GM10847 (cell line): ENCODE measurements at regions not wholly inside any gene's neighbourhood (a gene's known extent, or its start where the extent isn't known, plus 50 kb on each side); places are given as distances from the start of the nearest gene placed in this dataset.

Experiments used
- POLR2A ChIP-seq: IDR thresholded peaks from 2 replicates; pipeline ENCODE4 v1.6.1; 2011; ENCODE audit not compliant: insufficient read length; ENCODE audit errors: extremely low read depth

GRCh38 chr6:15065261-15065989 lies 180.4 kb upstream of the JARID2 start:
- no peak for TF ChIP-seq POLR2A

GRCh38 chr6:15066089-15066758 lies 179.6 kb upstream of the JARID2 start:
- no peak for TF ChIP-seq POLR2A

- TF ChIP-seq POLR2A, result no peak
These were observed 172.5 kb upstream of the JARID2 start for GRCh38 chr6:15073344-15073789.

- TF ChIP-seq POLR2A, result no peak
These were observed 171.9 kb upstream of the JARID2 start for GRCh38 chr6:15073883-15074465.

- no peak for TF ChIP-seq POLR2A
These were observed 171.1 kb upstream of the JARID2 start for GRCh38 chr6:15074806-15075205.

- TF ChIP-seq POLR2A, result no peak
These were observed 169.3 kb upstream of the JARID2 start for GRCh38 chr6:15076565-15076964.

GRCh38 chr6:15077006-15077405 lies 168.9 kb upstream of the JARID2 start:
- TF ChIP-seq POLR2A, result no peak

GRCh38 chr6:15077961-15078360 lies 167.9 kb upstream of the JARID2 start:
- TF ChIP-seq POLR2A, result no peak

- TF ChIP-seq POLR2A, result no peak
These were observed 166.5 kb upstream of the JARID2 start for GRCh38 chr6:15079288-15079817.

GRCh38 chr6:15080895-15081294 lies 165.0 kb upstream of the JARID2 start:
- TF ChIP-seq POLR2A, result no peak

GRCh38 chr6:15081447-15081846 lies 164.4 kb upstream of the JARID2 start:
- TF ChIP-seq POLR2A, result no peak

GRCh38 chr6:15082708-15083107 lies 163.2 kb upstream of the JARID2 start:
- TF ChIP-seq POLR2A, result no peak

- no peak for TF ChIP-seq POLR2A
These were observed 159.3 kb upstream of the JARID2 start for GRCh38 chr6:15086348-15087158.

- no peak for TF ChIP-seq POLR2A
These were observed 158.7 kb upstream of the JARID2 start for GRCh38 chr6:15087186-15087589.

- TF ChIP-seq POLR2A, result no peak
These were observed 156.8 kb upstream of the JARID2 start for GRCh38 chr6:15088904-15089568.
